ENCODE measurements at regions not wholly inside any gene's neighbourhood (a gene's known extent, or its start where the extent isn't known, plus 50 kb on each side); places are given as distances from the start of the nearest gene placed in this dataset.

GRCh38 chr16:54490112-54490488, 203.5 kb upstream of the IRX3 start:
- DNase-seq (ENCODE audit: low read depth in 3 of 3, low spot score in 2 of 3): no peak

- DNase-seq (ENCODE audit: low read depth in 3 of 3, low spot score in 2 of 3): no peak
Observed at GRCh38 chr16:54489225-54490111, 202.9 kb upstream of the IRX3 start.

- DNase-seq (ENCODE audit: low read depth in 3 of 3, low spot score in 2 of 3): no peak
Observed at GRCh38 chr16:54488729-54489128, 202.1 kb upstream of the IRX3 start.

- DNase-seq (ENCODE audit: low read depth in 3 of 3, low spot score in 2 of 3): no peak
Observed at GRCh38 chr16:54487933-54488332, 201.3 kb upstream of the IRX3 start.

- DNase-seq (ENCODE audit: low read depth in 3 of 3, low spot score in 2 of 3): no peak
Observed at GRCh38 chr16:54484700-54485099, 198.1 kb upstream of the IRX3 start.

GRCh38 chr16:54482892-54483574, 196.4 kb upstream of the IRX3 start:
- DNase-seq (ENCODE audit: low read depth in 3 of 3, low spot score in 2 of 3): no peak

- DNase-seq (ENCODE audit: low read depth in 3 of 3, low spot score in 2 of 3): no peak
Observed at GRCh38 chr16:54480429-54480828, 193.8 kb upstream of the IRX3 start.

- DNase-seq (ENCODE audit: low read depth in 3 of 3, low spot score in 2 of 3): no peak
Observed at GRCh38 chr16:54479546-54479945, 193.0 kb upstream of the IRX3 start.

GRCh38 chr16:54477714-54478113, 191.1 kb upstream of the IRX3 start:
- DNase-seq (ENCODE audit: low read depth in 3 of 3, low spot score in 2 of 3): no peak

GRCh38 chr16:54475019-54475601, 188.5 kb upstream of the IRX3 start:
- DNase-seq (ENCODE audit: low read depth in 3 of 3, low spot score in 2 of 3): no peak

- no peak for DNase-seq (ENCODE audit: low read depth in 3 of 3, low spot score in 2 of 3)
Observed at GRCh38 chr16:54473226-54473993, 186.8 kb upstream of the IRX3 start.

- DNase-seq (ENCODE audit: low read depth in 3 of 3, low spot score in 2 of 3): no peak
Observed at GRCh38 chr16:54467398-54467797, 180.8 kb upstream of the IRX3 start.

GRCh38 chr16:54466233-54466632, 179.6 kb upstream of the IRX3 start:
- no peak for DNase-seq (ENCODE audit: low read depth in 3 of 3, low spot score in 2 of 3)

GRCh38 chr16:54465063-54465462, 178.5 kb upstream of the IRX3 start:
- no peak for DNase-seq (ENCODE audit: low read depth in 3 of 3, low spot score in 2 of 3)

- DNase-seq (ENCODE audit: low read depth in 3 of 3, low spot score in 2 of 3): no peak
Observed at GRCh38 chr16:54462771-54463170, 176.2 kb upstream of the IRX3 start.

- DNase-seq (ENCODE audit: low read depth in 3 of 3, low spot score in 2 of 3): no peak
Observed at GRCh38 chr16:54462151-54462651, 175.6 kb upstream of the IRX3 start.

GRCh38 chr16:54460263-54460860, 173.8 kb upstream of the IRX3 start:
- DNase-seq (ENCODE audit: low read depth in 3 of 3, low spot score in 2 of 3): no peak

- no peak for DNase-seq (ENCODE audit: low read depth in 3 of 3, low spot score in 2 of 3)
Observed at GRCh38 chr16:54459509-54460262, 173.1 kb upstream of the IRX3 start.

GRCh38 chr16:54458923-54459322, 172.3 kb upstream of the IRX3 start:
- DNase-seq (ENCODE audit: low read depth in 3 of 3, low spot score in 2 of 3): no peak

GRCh38 chr16:54456291-54456690, 169.7 kb upstream of the IRX3 start:
- DNase-seq (ENCODE audit: low read depth in 3 of 3, low spot score in 2 of 3): no peak

Data from right renal cortex interstitium (tissue), 3 donors.